ENCODE measurements at regions not wholly inside any gene's neighbourhood (a gene's known extent, or its start where the extent isn't known, plus 50 kb on each side); places are given as distances from the start of the nearest gene placed in this dataset.

DNA sequence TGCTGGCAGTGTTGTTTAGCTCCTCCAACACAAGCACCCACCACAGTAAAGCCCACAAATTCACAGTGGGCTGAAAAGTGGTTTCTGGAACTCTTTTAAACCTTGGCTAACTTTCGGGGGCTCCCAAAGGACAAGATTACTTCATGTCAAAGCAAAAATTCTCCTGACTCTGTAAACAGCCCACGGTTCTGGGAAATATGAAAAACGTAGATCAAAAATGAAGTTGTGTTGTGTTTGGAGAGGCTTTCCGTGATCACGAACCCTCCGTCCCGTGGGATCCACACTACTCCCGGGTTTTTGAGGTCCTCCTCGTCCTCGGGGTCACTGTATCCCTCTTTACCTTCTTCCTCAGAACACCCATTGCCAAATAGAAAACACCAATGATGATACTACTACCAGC lies 159.0 kb upstream of the RUNX1 start:
- TF ChIP-seq, protein P1, sequence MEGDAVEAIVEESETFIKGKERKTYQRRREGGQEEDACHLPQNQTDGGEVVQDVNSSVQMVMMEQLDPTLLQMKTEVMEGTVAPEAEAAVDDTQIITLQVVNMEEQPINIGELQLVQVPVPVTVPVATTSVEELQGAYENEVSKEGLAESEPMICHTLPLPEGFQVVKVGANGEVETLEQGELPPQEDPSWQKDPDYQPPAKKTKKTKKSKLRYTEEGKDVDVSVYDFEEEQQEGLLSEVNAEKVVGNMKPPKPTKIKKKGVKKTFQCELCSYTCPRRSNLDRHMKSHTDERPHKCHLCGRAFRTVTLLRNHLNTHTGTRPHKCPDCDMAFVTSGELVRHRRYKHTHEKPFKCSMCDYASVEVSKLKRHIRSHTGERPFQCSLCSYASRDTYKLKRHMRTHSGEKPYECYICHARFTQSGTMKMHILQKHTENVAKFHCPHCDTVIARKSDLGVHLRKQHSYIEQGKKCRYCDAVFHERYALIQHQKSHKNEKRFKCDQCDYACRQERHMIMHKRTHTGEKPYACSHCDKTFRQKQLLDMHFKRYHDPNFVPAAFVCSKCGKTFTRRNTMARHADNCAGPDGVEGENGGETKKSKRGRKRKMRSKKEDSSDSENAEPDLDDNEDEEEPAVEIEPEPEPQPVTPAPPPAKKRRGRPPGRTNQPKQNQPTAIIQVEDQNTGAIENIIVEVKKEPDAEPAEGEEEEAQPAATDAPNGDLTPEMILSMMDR (IDR thresholded peaks at IDR 0.05) = no peak
- no peak for TF ChIP-seq POLR2A (IDR thresholded peaks at IDR 0.05)

Measured in thyroid gland (tissue), 4 donors.